Naive thymus-derived CD4-positive, alpha-beta T cell (primary cell): ENCODE measurements at regions not wholly inside any gene's neighbourhood (a gene's known extent, or its start where the extent isn't known, plus 50 kb on each side); places are given as distances from the start of the nearest gene placed in this dataset.

Experiments
- ATAC-seq: fragments of 150-1000 bp; cut with Tn5 transposase; 2 replicates; pipeline ENCODE4 v1.10.0; 2021; ENCODE audit warnings: mild to moderate bottlenecking, moderate library complexity
- CTCF ChIA-PET: fragments of 350-600 bp; sonication (Branson Sonifier 250); formaldehyde crosslinking; loops from one replicate; lab custom pipeline; 2021; ENCODE audit warnings: antibody characterized with exemption; lab: Charles Lee
- POLR2A ChIA-PET: fragments of 350-600 bp; sonication (Branson Sonifier 250); formaldehyde crosslinking; loops from one replicate; lab custom pipeline; 2021; ENCODE audit warnings: antibody characterized with exemption, inconsistent platforms; lab: Charles Lee
- DNase-seq, 9 donors: peaks; one replicate each; pipeline versions ENCODE4 v3.0.0 to v3.0.0-alpha.2; 2020 to 2022; ENCODE audit warnings: mixed read lengths in 1 of 9
- H3K27ac ChIP-seq: one replicate; pipeline ENCODE4 v1.7.0; 2013; ENCODE audit warnings: mild to moderate bottlenecking, low read depth, low read length, moderate library complexity
- H3K27me3 ChIP-seq, 2 donors: one replicate each; pipeline ENCODE4 v1.7.0; 2013; ENCODE audit warnings: low read length in 2 of 2, mild to moderate bottlenecking in 2 of 2, moderate library complexity in 2 of 2; ENCODE audit not compliant: control insufficient read depth in 2 of 2, insufficient read depth in 2 of 2
- H3K36me3 ChIP-seq, 3 experiments: 1 replicate in 2 of 3; 2 replicates in 1 of 3; pipeline ENCODE4 v1.7.0; 2013; ENCODE audit warnings: low read length in 3 of 3, mild to moderate bottlenecking in 3 of 3, moderate library complexity in 1 of 3; ENCODE audit not compliant: insufficient read depth in 3 of 3, control insufficient read depth in 2 of 3
- H3K4me1 ChIP-seq, 2 donors: one replicate each; pipeline ENCODE4 v1.7.0; 2013; ENCODE audit warnings: low read length in 2 of 2, mild to moderate bottlenecking in 2 of 2, moderate library complexity in 1 of 2; ENCODE audit not compliant: control insufficient read depth in 2 of 2, insufficient read depth in 2 of 2
- H3K4me3 ChIP-seq: 2 replicates; pipeline ENCODE4 v1.7.0; 2013; ENCODE audit warnings: mild to moderate bottlenecking, low read length
- H3K9me3 ChIP-seq, 3 experiments: 1 replicate in 2 of 3; 2 replicates in 1 of 3; pipeline ENCODE4 v1.7.0; 2013; ENCODE audit warnings: low read length in 3 of 3; ENCODE audit not compliant: control insufficient read depth in 2 of 3
- H3K27ac Mint-ChIP-seq, 9 donors: one replicate each; pipeline ENCODE4 v1.8.0; 2020 to 2022; ENCODE audit warnings: mixed read lengths in 9 of 9, mild to moderate bottlenecking in 8 of 9, moderate library complexity in 5 of 9, inconsistent platforms in 2 of 9
- H3K27me3 Mint-ChIP-seq, 5 donors: one replicate each; pipeline ENCODE4 v1.8.0; 2021 to 2022; ENCODE audit warnings: mixed read lengths in 5 of 5, mild to moderate bottlenecking in 1 of 5
- H3K36me3 Mint-ChIP-seq, 5 donors: one replicate each; pipeline ENCODE4 v1.8.0; 2020 to 2022; ENCODE audit warnings: mixed read lengths in 5 of 5, mild to moderate bottlenecking in 3 of 5, inconsistent platforms in 1 of 5
- H3K4me1 Mint-ChIP-seq, 7 donors: one replicate each; pipeline ENCODE4 v1.8.0; 2020 to 2022; ENCODE audit warnings: mixed read lengths in 7 of 7, mild to moderate bottlenecking in 3 of 7, inconsistent platforms in 1 of 7
- H3K4me3 Mint-ChIP-seq, 10 donors: one replicate each; pipeline ENCODE4 v1.8.0; 2020 to 2022; ENCODE audit warnings: mild to moderate bottlenecking in 10 of 10, mixed read lengths in 10 of 10, moderate library complexity in 6 of 10, inconsistent platforms in 2 of 10
- H3K9me3 Mint-ChIP-seq, 11 donors: one replicate each; pipeline ENCODE4 v1.8.0; 2020 to 2022; ENCODE audit warnings: mixed read lengths in 11 of 11, mild to moderate bottlenecking in 4 of 11, inconsistent platforms in 1 of 11, moderate library complexity in 1 of 11
- intact Hi-C, 2 donors: fragments of 100-400 bp; cut with micrococcal nuclease; formaldehyde crosslinking; loops; one replicate each; pipeline ENCODE4 v1.15.1; 2023

DNA sequence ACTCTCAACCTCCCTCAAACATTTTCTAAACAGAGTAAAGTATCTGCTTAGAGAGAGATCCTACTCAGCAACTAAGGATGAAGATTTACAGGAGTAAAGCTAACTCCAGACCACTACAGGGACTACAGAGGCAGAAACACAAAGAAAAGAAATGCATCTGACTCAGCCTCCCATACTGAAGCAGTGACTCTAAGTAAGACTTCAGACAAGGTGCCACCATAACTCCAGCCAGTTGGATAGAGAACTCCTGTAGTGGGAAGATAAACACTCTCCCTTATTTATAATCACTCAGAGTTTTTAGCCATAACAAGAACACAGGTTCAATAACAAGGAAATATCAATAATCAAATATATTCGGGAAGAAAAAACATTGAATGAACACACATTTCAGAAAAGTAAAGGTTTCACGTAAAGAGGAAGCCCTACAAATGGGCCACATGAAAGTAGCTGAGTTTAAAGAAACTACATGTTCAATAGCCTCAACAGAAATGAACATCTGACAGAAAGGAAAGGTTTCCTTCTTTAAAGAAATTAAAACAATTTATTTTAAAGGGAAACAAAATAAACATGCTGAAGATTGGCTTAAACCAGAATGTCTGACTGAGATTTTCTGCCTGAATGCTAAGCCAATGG, 519.9 kb downstream of the KCNJ3 start:
- H3K27ac Mint-ChIP-seq = no peak overlapping the region
- Histone ChIP-seq H3K4me1 (no peaks in the 10 kb centered on the region), H3K27me3 (no peaks in the 10 kb centered on the region), H3K36me3 (no peaks in the 10 kb centered on the region), H3K4me3 (no peak overlapping the region), H3K9me3 (no peaks in the 10 kb centered on the region), H3K27ac (no peak overlapping the region)
- ChIA-PET CTCF (no interaction called here), POLR2A (no interaction called here)
- intact Hi-C loops = no loop called here
- no peak for ATAC-seq
- DNase-seq = no peak
- no peaks in the 10 kb centered on the region for H3K36me3 Mint-ChIP-seq
- no peaks in the 10 kb centered on the region for H3K27me3 Mint-ChIP-seq
- H3K4me3 Mint-ChIP-seq = no peak overlapping the region
- no peaks in the 10 kb centered on the region for H3K4me1 Mint-ChIP-seq
- peaks cover 0 to 6% (median 0%) of the 10 kb centered on the region in 11 donors for H3K9me3 Mint-ChIP-seq

DNA sequence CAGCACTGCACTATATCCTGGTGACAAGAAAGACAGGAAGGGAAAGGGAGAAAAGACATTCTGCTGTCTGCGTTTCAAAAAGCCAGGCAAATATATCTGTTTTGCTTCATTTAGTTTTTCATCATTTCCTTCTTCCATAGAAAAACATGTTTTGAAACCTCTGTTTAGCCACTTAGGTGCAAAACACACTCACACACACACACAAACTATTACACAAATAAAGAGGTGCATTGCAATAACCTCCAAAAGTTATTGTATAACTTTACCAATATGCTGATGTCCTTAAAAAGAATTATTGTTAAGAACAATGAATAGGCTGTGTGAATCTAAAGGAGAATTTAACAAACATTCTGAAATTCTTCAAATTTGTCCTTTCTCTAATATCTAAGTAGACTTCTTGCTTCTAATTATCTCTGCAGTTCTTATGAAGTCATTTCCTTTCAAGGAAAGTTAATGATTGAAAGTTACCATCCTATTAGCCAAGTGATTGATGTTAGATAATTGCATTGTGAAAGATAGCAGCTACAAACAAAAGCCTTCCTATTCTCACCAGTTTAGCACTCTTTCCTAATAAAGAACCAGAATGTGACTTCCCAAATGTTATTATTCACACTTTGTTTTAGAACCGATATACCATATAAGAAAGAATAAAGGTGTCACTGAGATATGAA, 516.7 kb downstream of the KCNJ3 start:
- DNase-seq = no peak
- intact Hi-C loops = no loop called here

DNA sequence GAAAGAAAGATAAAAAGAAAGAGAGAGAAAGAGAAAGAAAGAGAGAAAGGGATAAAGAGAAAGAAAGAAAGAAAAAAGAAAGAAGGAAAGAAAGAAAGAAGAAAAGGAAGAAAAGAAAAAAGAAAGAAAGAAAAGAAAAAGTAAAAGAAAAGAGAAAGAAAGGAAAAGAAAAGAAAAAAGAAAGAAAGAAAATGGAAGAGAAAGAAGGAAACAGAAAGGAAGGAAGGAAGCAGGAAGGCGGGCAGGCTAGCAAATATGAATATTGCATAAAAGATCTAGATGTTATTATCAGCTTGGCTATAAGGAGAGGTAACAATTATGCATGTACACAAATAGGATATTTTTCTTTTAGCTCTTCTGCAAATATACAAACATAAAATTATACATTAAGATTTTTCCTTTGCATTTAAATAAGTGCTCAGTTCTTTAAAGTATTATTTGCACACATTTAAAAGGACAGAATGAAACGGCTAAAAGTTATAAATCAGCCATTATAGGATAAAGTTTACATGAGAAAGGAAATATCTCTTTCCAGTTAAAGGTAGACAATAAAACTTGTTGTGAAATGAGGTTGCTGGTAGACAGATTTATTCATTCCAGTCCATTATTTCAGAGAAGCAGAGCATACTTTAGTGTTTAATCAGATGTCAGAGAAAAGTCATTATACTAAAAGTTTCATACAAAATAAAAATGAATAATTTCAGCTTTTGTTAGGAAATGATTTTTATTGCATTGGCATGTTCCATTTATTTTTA, 511.4 kb downstream of the KCNJ3 start:
- Histone ChIP-seq H3K36me3 (no peaks in the 10 kb centered on the region), H3K4me1 (no peaks in the 10 kb centered on the region), H3K4me3 (no peak overlapping the region), H3K27ac (no peak overlapping the region), H3K9me3 (no peaks in the 10 kb centered on the region), H3K27me3 (no peaks in the 10 kb centered on the region)
- Mint-ChIP-seq H3K36me3 (no peaks in the 10 kb centered on the region), H3K4me1 (no peaks in the 10 kb centered on the region), H3K27me3 (no peaks in the 10 kb centered on the region), H3K27ac (no peak overlapping the region), H3K4me3 (no peak overlapping the region), H3K9me3 (peaks cover 0 to 11% (median 0%) of the 10 kb centered on the region in 11 donors)
- POLR2A ChIA-PET = no interaction called here
- DNase-seq (no peak), ATAC-seq (no peak)
- intact Hi-C loops = no loop called here
- CTCF ChIA-PET = no interaction called here

More for the DNA sequence above, 516.7 kb downstream of the KCNJ3 start:
- Mint-ChIP-seq H3K27me3 (no peaks in the 10 kb centered on the region), H3K36me3 (no peaks in the 10 kb centered on the region), H3K4me3 (no peak overlapping the region), H3K27ac (no peak overlapping the region), H3K9me3 (peaks cover 0 to 15% (median 0%) of the 10 kb centered on the region in 11 donors), H3K4me1 (no peaks in the 10 kb centered on the region)
- H3K9me3 ChIP-seq = no peaks in the 10 kb centered on the region
- no peak for ATAC-seq
- H3K36me3 ChIP-seq = no peaks in the 10 kb centered on the region
- ChIA-PET CTCF (no interaction called here), POLR2A (no interaction called here)
- H3K27ac ChIP-seq = no peak overlapping the region
- H3K27me3 ChIP-seq = no peaks in the 10 kb centered on the region
- no peak overlapping the region for H3K4me3 ChIP-seq
- H3K4me1 ChIP-seq = no peaks in the 10 kb centered on the region

DNA sequence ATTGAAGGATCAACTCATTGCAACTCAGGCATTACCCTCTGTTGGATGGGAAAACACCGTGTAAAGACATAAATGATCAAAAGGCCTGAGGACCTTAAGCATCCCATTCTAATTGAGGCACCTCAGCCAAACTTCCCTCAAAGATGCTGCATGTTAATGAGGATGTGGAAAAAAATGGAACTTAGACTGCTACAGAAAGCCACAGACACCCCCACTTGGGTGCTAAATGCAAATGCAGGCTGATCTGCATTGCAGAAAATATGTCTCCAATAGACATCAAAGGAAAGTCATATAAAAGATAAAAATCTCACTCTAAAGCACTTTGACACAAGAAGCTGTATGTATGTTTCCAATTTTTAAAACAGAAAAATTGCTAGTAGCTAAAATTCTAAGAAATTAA, 504.7 kb downstream of the KCNJ3 start:
- CTCF ChIA-PET = no interaction called here
- H3K27me3 ChIP-seq = no peaks in the 10 kb centered on the region
- no peaks in the 10 kb centered on the region for H3K9me3 ChIP-seq
- peaks cover 0 to 15% (median 0%) of the 10 kb centered on the region in 11 donors for H3K9me3 Mint-ChIP-seq
- POLR2A ChIA-PET = no interaction called here
- ATAC-seq (no peak), DNase-seq (no peak)
- H3K27me3 Mint-ChIP-seq = no peaks in the 10 kb centered on the region
- H3K4me3 ChIP-seq = no peak overlapping the region
- H3K36me3 Mint-ChIP-seq = no peaks in the 10 kb centered on the region
- no peaks in the 10 kb centered on the region for H3K36me3 ChIP-seq
- H3K4me1 Mint-ChIP-seq = no peaks in the 10 kb centered on the region
- H3K4me3 Mint-ChIP-seq = no peak overlapping the region
- H3K27ac Mint-ChIP-seq = no peak overlapping the region
- H3K27ac ChIP-seq = no peak overlapping the region
- intact Hi-C loops = no loop called here
- no peaks in the 10 kb centered on the region for H3K4me1 ChIP-seq

DNA sequence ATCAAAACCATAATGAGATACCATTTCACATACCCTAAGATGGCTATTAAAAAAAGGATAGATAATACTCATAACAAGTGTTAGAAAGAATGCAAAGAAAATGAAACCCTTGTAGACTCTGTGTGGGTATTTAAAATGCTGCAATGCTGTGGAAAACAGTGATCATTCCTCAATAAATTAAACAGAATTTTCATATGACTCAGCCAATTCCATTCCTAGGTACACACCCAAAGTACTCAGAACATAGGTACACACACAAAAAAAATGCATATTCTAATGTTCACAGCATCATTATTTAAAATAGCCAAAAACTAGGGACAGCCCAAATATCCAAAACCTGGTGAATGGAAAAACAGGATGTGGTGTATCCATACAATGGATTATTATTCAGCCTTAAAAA, 502.3 kb downstream of the KCNJ3 start:
- peaks cover 0 to 7% (median 0%) of the 10 kb centered on the region in 11 donors for H3K9me3 Mint-ChIP-seq
- H3K36me3 Mint-ChIP-seq = no peaks in the 10 kb centered on the region
- intact Hi-C loops = no loop called here
- ChIA-PET POLR2A (no interaction called here), CTCF (no interaction called here)
- no peak overlapping the region for H3K27ac Mint-ChIP-seq
- H3K27me3 Mint-ChIP-seq = no peaks in the 10 kb centered on the region
- no peaks in the 10 kb centered on the region for H3K27me3 ChIP-seq
- H3K4me3 ChIP-seq = no peak overlapping the region
- no peaks in the 10 kb centered on the region for H3K9me3 ChIP-seq
- no peak for ATAC-seq
- H3K4me3 Mint-ChIP-seq = no peak overlapping the region
- no peaks in the 10 kb centered on the region for H3K4me1 ChIP-seq
- no peaks in the 10 kb centered on the region for H3K4me1 Mint-ChIP-seq
- DNase-seq = no peak
- H3K36me3 ChIP-seq = no peaks in the 10 kb centered on the region
- H3K27ac ChIP-seq = no peak overlapping the region

DNA sequence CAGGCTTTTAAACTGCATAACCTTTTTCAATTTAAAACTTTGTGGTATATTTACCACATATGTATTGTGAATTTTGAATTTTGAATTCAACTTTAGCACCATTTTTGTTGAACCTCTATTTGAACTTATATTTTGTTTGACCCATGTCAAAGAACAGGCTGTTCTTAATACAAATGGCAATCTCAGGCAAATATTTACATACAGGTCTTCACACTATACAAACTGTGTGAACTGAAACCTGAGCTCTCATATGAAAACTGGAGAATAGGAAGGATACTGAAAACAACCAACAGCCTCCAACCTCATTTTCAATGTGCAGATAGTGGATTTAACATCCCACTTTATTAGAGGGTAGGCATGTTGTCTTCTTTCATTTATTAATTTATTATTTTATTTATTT, 491.8 kb downstream of the KCNJ3 start:
- H3K27ac Mint-ChIP-seq = no peak overlapping the region
- H3K36me3 Mint-ChIP-seq = no peaks in the 10 kb centered on the region
- intact Hi-C loops = no loop called here
- ChIA-PET CTCF (no interaction called here), POLR2A (no interaction called here)
- peaks cover 0 to 34% (median 2%) of the 10 kb centered on the region in 11 donors for H3K9me3 Mint-ChIP-seq
- no peak overlapping the region for H3K27ac ChIP-seq
- no peaks in the 10 kb centered on the region for H3K36me3 ChIP-seq
- H3K4me3 Mint-ChIP-seq = no peak overlapping the region
- no peak overlapping the region for H3K4me3 ChIP-seq
- H3K27me3 ChIP-seq = no peaks in the 10 kb centered on the region
- H3K27me3 Mint-ChIP-seq = no peaks in the 10 kb centered on the region
- ATAC-seq (no peak), DNase-seq (no peak)
- H3K9me3 ChIP-seq = no peaks in the 10 kb centered on the region
- H3K4me1 ChIP-seq = no peaks in the 10 kb centered on the region
- no peaks in the 10 kb centered on the region for H3K4me1 Mint-ChIP-seq
